Erythroblast (primary cell): ENCODE measurements at regions not wholly inside any gene's neighbourhood (a gene's known extent, or its start where the extent isn't known, plus 50 kb on each side); places are given as distances from the start of the nearest gene placed in this dataset.

Experiments
- GATA1 ChIP-seq: IDR thresholded peaks from 2 replicates; pipeline ENCODE4 v1.6.1; 2011; ENCODE audit warnings: low read depth, mild to moderate bottlenecking, control low read depth, low read length, moderate library complexity
- POLR2A ChIP-seq: IDR thresholded peaks from 2 replicates; pipeline ENCODE4 v1.6.1; 2011; ENCODE audit warnings: mild to moderate bottlenecking, low read length

DNA sequence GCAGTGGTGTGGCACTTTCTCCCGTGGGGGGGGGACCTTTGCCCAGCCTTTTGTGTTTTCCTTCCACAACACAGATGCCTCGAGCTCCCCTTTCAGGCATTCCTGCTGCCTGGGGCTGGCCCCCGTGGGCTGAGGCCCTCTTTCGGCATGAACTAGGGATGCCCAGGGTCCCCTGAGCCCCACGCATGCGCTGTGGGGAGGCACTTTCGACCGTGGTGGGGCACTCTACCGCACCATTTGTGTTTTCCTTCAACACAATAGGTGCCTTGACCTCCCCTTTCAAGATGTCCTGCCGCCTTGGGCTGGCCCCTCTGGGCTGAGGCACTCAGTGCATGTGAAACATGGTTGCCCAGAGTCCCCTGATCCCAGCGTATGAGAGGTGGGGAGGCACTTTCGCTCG lies 363.7 kb downstream of the ALG10 start:
- no peak for TF ChIP-seq POLR2A
- TF ChIP-seq GATA1, result no peak
